ENCODE measurements at regions not wholly inside any gene's neighbourhood (a gene's known extent, or its start where the extent isn't known, plus 50 kb on each side); places are given as distances from the start of the nearest gene placed in this dataset.
"Not testable (repeated sequence)": the region's sequence is repeated elsewhere in the genome, so short reads cannot be mapped to it uniquely, and the experiment has no call there.

DNA sequence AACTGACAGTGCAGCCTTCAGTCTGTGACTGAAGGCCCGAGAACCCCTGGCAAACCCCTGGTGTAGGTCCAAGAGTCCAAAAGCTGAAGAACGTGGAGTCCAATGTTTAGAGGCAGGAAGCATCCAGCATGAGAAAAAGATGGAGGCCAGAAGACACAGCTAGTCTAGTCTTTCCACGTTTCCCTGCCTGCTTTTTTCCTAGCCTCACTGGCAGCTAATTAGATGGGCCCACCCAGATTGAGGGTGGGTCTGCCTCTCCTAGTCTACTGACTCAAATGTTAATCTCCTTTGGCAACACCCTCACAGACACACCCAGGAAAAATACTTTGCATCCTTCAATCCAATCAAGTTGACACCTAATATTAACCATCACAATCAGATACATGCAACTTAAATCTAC is 87.8 kb downstream of the TENT5D start:
- not testable (repeated sequence) for H3K4me1 ChIP-seq (ENCODE audit: control insufficient read depth, insufficient read depth, low read length); H3K27ac ChIP-seq (ENCODE audit: low read depth, low read length); DNase-seq (ENCODE audit: low read depth in 4 of 6, low spot score in 6 of 6); H3K4me3 ChIP-seq (ENCODE audit: low read depth, low read length); H3K9me3 ChIP-seq (ENCODE audit: control insufficient read depth, insufficient read depth, low read length); H3K36me3 ChIP-seq (ENCODE audit: control insufficient read depth, insufficient read depth, low read length); H3K27me3 ChIP-seq (ENCODE audit: control insufficient read depth, insufficient read depth, low read length)
- 74% methylated on average over 3 of the region's 3 CpGs for WGBS (ENCODE audit: insufficient coverage)

GRCh38 chrX:80511969-80512760 is 91.9 kb downstream of the TENT5D start:
- H3K9me3 ChIP-seq (ENCODE audit: control insufficient read depth, insufficient read depth, low read length): no peaks in the 10 kb centered on the region
- WGBS (ENCODE audit: insufficient coverage): 6% methylated on average over 3 of the region's 7 CpGs
- no peaks in the 10 kb centered on the region for H3K36me3 ChIP-seq (ENCODE audit: control insufficient read depth, insufficient read depth, low read length)
- peak in 1 of 6 donors; percentile 3 for DNase-seq (ENCODE audit: low read depth in 4 of 6, low spot score in 6 of 6)
- H3K4me1 ChIP-seq (ENCODE audit: control insufficient read depth, insufficient read depth, low read length): no peaks in the 10 kb centered on the region
- H3K4me3 ChIP-seq (ENCODE audit: low read depth, low read length): no peak overlapping the region
- no peaks in the 10 kb centered on the region for H3K27me3 ChIP-seq (ENCODE audit: control insufficient read depth, insufficient read depth, low read length)
- no peak overlapping the region for H3K27ac ChIP-seq (ENCODE audit: low read depth, low read length)

- 56% methylated on average over 3 of the region's 4 CpGs for WGBS (ENCODE audit: insufficient coverage)
- Histone ChIP-seq H3K4me1 (ENCODE audit: control insufficient read depth, insufficient read depth, low read length) (no peaks in the 10 kb centered on the region), H3K36me3 (ENCODE audit: control insufficient read depth, insufficient read depth, low read length) (no peaks in the 10 kb centered on the region), H3K4me3 (ENCODE audit: low read depth, low read length) (no peak overlapping the region), H3K27ac (ENCODE audit: low read depth, low read length) (no peak overlapping the region), H3K9me3 (ENCODE audit: control insufficient read depth, insufficient read depth, low read length) (no peaks in the 10 kb centered on the region), H3K27me3 (ENCODE audit: control insufficient read depth, insufficient read depth, low read length) (no peaks in the 10 kb centered on the region)
- DNase-seq (ENCODE audit: low read depth in 4 of 6, low spot score in 6 of 6): no peak
These were observed 92.7 kb downstream of the TENT5D start for GRCh38 chrX:80512924-80513323.

- no peaks in the 10 kb centered on the region for H3K4me1 ChIP-seq (ENCODE audit: control insufficient read depth, insufficient read depth, low read length)
- WGBS (ENCODE audit: insufficient coverage): no CpG with 5 or more reads among the region's 2 CpGs
- H3K27ac ChIP-seq (ENCODE audit: low read depth, low read length): no peak overlapping the region
- no peaks in the 10 kb centered on the region for H3K9me3 ChIP-seq (ENCODE audit: control insufficient read depth, insufficient read depth, low read length)
- H3K36me3 ChIP-seq (ENCODE audit: control insufficient read depth, insufficient read depth, low read length): no peaks in the 10 kb centered on the region
- no peak overlapping the region for H3K4me3 ChIP-seq (ENCODE audit: low read depth, low read length)
- DNase-seq (ENCODE audit: low read depth in 4 of 6, low spot score in 6 of 6): peak in 2 of 6 donors; percentile 1 to 6
- H3K27me3 ChIP-seq (ENCODE audit: control insufficient read depth, insufficient read depth, low read length): no peaks in the 10 kb centered on the region
These were observed 93.4 kb downstream of the TENT5D start for GRCh38 chrX:80513625-80514024.

- WGBS (ENCODE audit: insufficient coverage): no CpG with 5 or more reads among the region's 1 CpG
- no peaks in the 10 kb centered on the region for H3K4me1 ChIP-seq (ENCODE audit: control insufficient read depth, insufficient read depth, low read length)
- DNase-seq (ENCODE audit: low read depth in 4 of 6, low spot score in 6 of 6): no peak
- no peaks in the 10 kb centered on the region for H3K36me3 ChIP-seq (ENCODE audit: control insufficient read depth, insufficient read depth, low read length)
- H3K9me3 ChIP-seq (ENCODE audit: control insufficient read depth, insufficient read depth, low read length): no peaks in the 10 kb centered on the region
- H3K4me3 ChIP-seq (ENCODE audit: low read depth, low read length): no peak overlapping the region
- H3K27me3 ChIP-seq (ENCODE audit: control insufficient read depth, insufficient read depth, low read length): no peaks in the 10 kb centered on the region
- no peak overlapping the region for H3K27ac ChIP-seq (ENCODE audit: low read depth, low read length)
These were observed 116.8 kb downstream of the TENT5D start for GRCh38 chrX:80537096-80537495.

- no peaks in the 10 kb centered on the region for H3K36me3 ChIP-seq (ENCODE audit: control insufficient read depth, insufficient read depth, low read length)
- H3K27me3 ChIP-seq (ENCODE audit: control insufficient read depth, insufficient read depth, low read length): no peaks in the 10 kb centered on the region
- no peak overlapping the region for H3K27ac ChIP-seq (ENCODE audit: low read depth, low read length)
- DNase-seq (ENCODE audit: low read depth in 4 of 6, low spot score in 6 of 6): no peak
- H3K4me1 ChIP-seq (ENCODE audit: control insufficient read depth, insufficient read depth, low read length): no peaks in the 10 kb centered on the region
- 50% methylated on average over 6 of the region's 6 CpGs for WGBS (ENCODE audit: insufficient coverage)
- H3K9me3 ChIP-seq (ENCODE audit: control insufficient read depth, insufficient read depth, low read length): no peaks in the 10 kb centered on the region
- no peak overlapping the region for H3K4me3 ChIP-seq (ENCODE audit: low read depth, low read length)
These were observed 130.5 kb downstream of the TENT5D start for GRCh38 chrX:80550722-80551121.

DNA sequence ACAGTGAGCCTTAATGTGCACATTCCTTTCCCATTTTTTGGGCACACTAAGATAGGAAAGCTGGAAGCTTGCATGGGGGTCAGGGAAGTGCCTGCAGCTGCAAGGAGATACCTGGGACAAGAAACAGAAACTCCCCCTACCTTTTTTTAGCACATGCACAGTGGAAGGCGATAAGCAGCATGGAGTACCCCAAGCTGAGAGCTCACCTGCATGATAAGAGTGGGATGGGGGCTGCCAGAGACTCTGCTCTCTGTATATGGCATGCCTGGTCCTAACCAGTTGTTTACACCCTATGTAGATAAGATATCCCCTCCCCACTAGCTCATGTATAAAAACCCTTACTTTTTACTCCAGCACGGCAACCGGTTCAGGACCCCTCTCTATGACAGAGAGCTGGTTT is 135.9 kb downstream of the TENT5D start:
- Histone ChIP-seq H3K9me3 (ENCODE audit: control insufficient read depth, insufficient read depth, low read length) (no peaks in the 10 kb centered on the region), H3K36me3 (ENCODE audit: control insufficient read depth, insufficient read depth, low read length) (no peaks in the 10 kb centered on the region), H3K27ac (ENCODE audit: low read depth, low read length) (no peak overlapping the region), H3K27me3 (ENCODE audit: control insufficient read depth, insufficient read depth, low read length) (no peaks in the 10 kb centered on the region), H3K4me3 (ENCODE audit: low read depth, low read length) (no peak overlapping the region), H3K4me1 (ENCODE audit: control insufficient read depth, insufficient read depth, low read length) (no peaks in the 10 kb centered on the region)
- DNase-seq (ENCODE audit: low read depth in 4 of 6, low spot score in 6 of 6): no peak
- WGBS (ENCODE audit: insufficient coverage): 86% methylated on average over 2 of the region's 3 CpGs

GRCh38 chrX:80572636-80573035 is 152.4 kb downstream of the TENT5D start:
- Histone ChIP-seq H3K9me3 (ENCODE audit: control insufficient read depth, insufficient read depth, low read length) (no peaks in the 10 kb centered on the region), H3K4me1 (ENCODE audit: control insufficient read depth, insufficient read depth, low read length) (no peaks in the 10 kb centered on the region), H3K27ac (ENCODE audit: low read depth, low read length) (no peak overlapping the region), H3K27me3 (ENCODE audit: control insufficient read depth, insufficient read depth, low read length) (no peaks in the 10 kb centered on the region), H3K4me3 (ENCODE audit: low read depth, low read length) (no peak overlapping the region), H3K36me3 (ENCODE audit: control insufficient read depth, insufficient read depth, low read length) (no peaks in the 10 kb centered on the region)
- 83% methylated on average over 12 of the region's 13 CpGs for WGBS (ENCODE audit: insufficient coverage)
- no peak for DNase-seq (ENCODE audit: low read depth in 4 of 6, low spot score in 6 of 6)

GRCh38 chrX:80573275-80573674 is 153.0 kb downstream of the TENT5D start:
- Histone ChIP-seq H3K36me3 (ENCODE audit: control insufficient read depth, insufficient read depth, low read length) (no peaks in the 10 kb centered on the region), H3K9me3 (ENCODE audit: control insufficient read depth, insufficient read depth, low read length) (no peaks in the 10 kb centered on the region), H3K27me3 (ENCODE audit: control insufficient read depth, insufficient read depth, low read length) (no peaks in the 10 kb centered on the region), H3K27ac (ENCODE audit: low read depth, low read length) (no peak overlapping the region), H3K4me1 (ENCODE audit: control insufficient read depth, insufficient read depth, low read length) (no peaks in the 10 kb centered on the region), H3K4me3 (ENCODE audit: low read depth, low read length) (no peak overlapping the region)
- 90% methylated on average over 20 of the region's 20 CpGs for WGBS (ENCODE audit: insufficient coverage)
- no peak for DNase-seq (ENCODE audit: low read depth in 4 of 6, low spot score in 6 of 6)

GRCh38 chrX:80574486-80575086 is 154.3 kb downstream of the TENT5D start:
- not testable (repeated sequence) for H3K4me3 ChIP-seq (ENCODE audit: low read depth, low read length); H3K9me3 ChIP-seq (ENCODE audit: control insufficient read depth, insufficient read depth, low read length); H3K36me3 ChIP-seq (ENCODE audit: control insufficient read depth, insufficient read depth, low read length); DNase-seq (ENCODE audit: low read depth in 4 of 6, low spot score in 6 of 6); H3K27me3 ChIP-seq (ENCODE audit: control insufficient read depth, insufficient read depth, low read length); H3K4me1 ChIP-seq (ENCODE audit: control insufficient read depth, insufficient read depth, low read length); H3K27ac ChIP-seq (ENCODE audit: low read depth, low read length)
- 78% methylated on average over 42 of the region's 50 CpGs for WGBS (ENCODE audit: insufficient coverage)
